Osteoblast (primary cell): ENCODE measurements at regions not wholly inside any gene's neighbourhood (a gene's known extent, or its start where the extent isn't known, plus 50 kb on each side); places are given as distances from the start of the nearest gene placed in this dataset.
A peak's percentile ranks its signal among the peaks of the same experiment; 100 is the strongest.
"Not testable (repeated sequence)": the region's sequence is repeated elsewhere in the genome, so short reads cannot be mapped to it uniquely, and the experiment has no call there.

Experiments used
- DNase-seq: peaks from one replicate; pipeline ENCODE4 v3.0.0; 2011; ENCODE audit warnings: low spot score, mixed read lengths; ENCODE audit not compliant: insufficient read length; ENCODE audit errors: missing footprints
- H2AFZ ChIP-seq: 2 replicates; pipeline ENCODE4 v1.6.0; 2011; ENCODE audit warnings: mild to moderate bottlenecking, low read length
- H3K27ac ChIP-seq: 2 replicates; pipeline ENCODE4 v1.5.1; 2011; ENCODE audit warnings: mild to moderate bottlenecking, low read depth, low read length, moderate library complexity
- H3K27me3 ChIP-seq: 2 replicates; pipeline ENCODE4 v1.6.0; 2012; ENCODE audit warnings: mild to moderate bottlenecking, control low read depth, inconsistent platforms, low read length, moderate library complexity; ENCODE audit not compliant: insufficient read depth
- H3K36me3 ChIP-seq: 2 replicates; pipeline ENCODE4 v1.5.1; 2011; ENCODE audit warnings: mild to moderate bottlenecking, low read length, control low read depth, moderate library complexity; ENCODE audit not compliant: insufficient read depth
- H3K4me1 ChIP-seq: 2 replicates; pipeline ENCODE4 v1.5.1; 2011; ENCODE audit warnings: mild to moderate bottlenecking, low read length, control low read depth, moderate library complexity; ENCODE audit not compliant: insufficient read depth
- H3K4me2 ChIP-seq: 2 replicates; pipeline ENCODE4 v1.6.0; 2011; ENCODE audit warnings: mild to moderate bottlenecking, low read length; ENCODE audit not compliant: insufficient read depth
- H3K4me3 ChIP-seq: fragments of 200-600 bp; sonication (generic); 3 replicates; pipeline ENCODE4 v1.5.1; 2012; ENCODE audit warnings: mild to moderate bottlenecking, low read length, inconsistent platforms; ENCODE audit not compliant: insufficient read depth
- H3K79me2 ChIP-seq: 2 replicates; pipeline ENCODE4 v1.6.0; 2012; ENCODE audit warnings: mild to moderate bottlenecking, low read length, control low read depth, inconsistent platforms; ENCODE audit not compliant: insufficient read depth
- H3K9me3 ChIP-seq: 2 replicates; pipeline ENCODE4 v1.5.1; 2011; ENCODE audit warnings: low read depth, low read length, control low read depth
- H4K20me1 ChIP-seq: 2 replicates; pipeline ENCODE4 v1.6.0; 2012; ENCODE audit warnings: mild to moderate bottlenecking, low read length, control low read depth; ENCODE audit not compliant: insufficient read depth
- TF ChIP-seq, protein P1 (sequence below): IDR thresholded peaks from 2 replicates; pipeline ENCODE4 v1.5.1; 2011; ENCODE audit warnings: mild to moderate bottlenecking, low read depth, low read length, moderate library complexity; ENCODE audit errors: extremely low read depth

- Histone ChIP-seq H3K4me1 (no peaks in the 10 kb centered on the region), H3K27me3 (peaks cover 9% of the 10 kb centered on the region), H3K4me3 (no peak overlapping the region), H3K27ac (no peak overlapping the region), H3K79me2 (no peaks in the 10 kb centered on the region), H4K20me1 (no peaks in the 10 kb centered on the region), H2AFZ (no peak overlapping the region), H3K4me2 (no peak overlapping the region), H3K36me3 (no peaks in the 10 kb centered on the region), H3K9me3 (no peaks in the 10 kb centered on the region)
- peak; percentile 85 for DNase-seq
- TF ChIP-seq, protein P1, sequence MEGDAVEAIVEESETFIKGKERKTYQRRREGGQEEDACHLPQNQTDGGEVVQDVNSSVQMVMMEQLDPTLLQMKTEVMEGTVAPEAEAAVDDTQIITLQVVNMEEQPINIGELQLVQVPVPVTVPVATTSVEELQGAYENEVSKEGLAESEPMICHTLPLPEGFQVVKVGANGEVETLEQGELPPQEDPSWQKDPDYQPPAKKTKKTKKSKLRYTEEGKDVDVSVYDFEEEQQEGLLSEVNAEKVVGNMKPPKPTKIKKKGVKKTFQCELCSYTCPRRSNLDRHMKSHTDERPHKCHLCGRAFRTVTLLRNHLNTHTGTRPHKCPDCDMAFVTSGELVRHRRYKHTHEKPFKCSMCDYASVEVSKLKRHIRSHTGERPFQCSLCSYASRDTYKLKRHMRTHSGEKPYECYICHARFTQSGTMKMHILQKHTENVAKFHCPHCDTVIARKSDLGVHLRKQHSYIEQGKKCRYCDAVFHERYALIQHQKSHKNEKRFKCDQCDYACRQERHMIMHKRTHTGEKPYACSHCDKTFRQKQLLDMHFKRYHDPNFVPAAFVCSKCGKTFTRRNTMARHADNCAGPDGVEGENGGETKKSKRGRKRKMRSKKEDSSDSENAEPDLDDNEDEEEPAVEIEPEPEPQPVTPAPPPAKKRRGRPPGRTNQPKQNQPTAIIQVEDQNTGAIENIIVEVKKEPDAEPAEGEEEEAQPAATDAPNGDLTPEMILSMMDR = no peak
Measured at GRCh38 chr5:54379590-54379989, 69.2 kb upstream of the ARL15 start.

DNA sequence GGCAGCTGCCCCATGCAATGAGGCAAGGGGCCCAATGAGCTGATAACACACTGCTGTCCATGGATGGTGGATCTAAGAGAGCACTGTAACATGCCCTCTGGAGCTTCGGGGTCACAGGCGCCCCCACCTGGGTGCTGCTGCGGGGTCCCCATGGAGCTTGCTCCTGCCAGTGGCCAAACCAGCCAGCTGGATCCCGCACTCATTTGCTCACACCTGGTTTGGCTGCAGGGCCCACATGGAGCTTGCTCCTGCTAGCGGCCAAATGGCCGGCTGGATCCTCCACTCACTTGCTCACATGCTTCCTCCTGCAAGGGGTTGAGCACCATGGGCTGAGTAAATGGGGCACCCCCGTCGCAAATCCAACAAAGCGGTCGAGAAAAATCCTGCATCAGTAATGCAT is 68.3 kb upstream of the ARL15 start:
- DNase-seq = no peak
- H3K27me3 ChIP-seq = peaks cover 12% of the 10 kb centered on the region
- TF ChIP-seq, protein P1 = no peak
- no peak overlapping the region for H3K4me3 ChIP-seq
- H3K4me2 ChIP-seq = no peak overlapping the region
- no peak overlapping the region for H2AFZ ChIP-seq
- no peak overlapping the region for H3K27ac ChIP-seq
- H3K9me3 ChIP-seq = no peaks in the 10 kb centered on the region
- H3K4me1 ChIP-seq = no peaks in the 10 kb centered on the region
- H3K36me3 ChIP-seq = no peaks in the 10 kb centered on the region
- H4K20me1 ChIP-seq = no peaks in the 10 kb centered on the region
- no peaks in the 10 kb centered on the region for H3K79me2 ChIP-seq

- H3K36me3 ChIP-seq, H3K4me2 ChIP-seq, H2AFZ ChIP-seq, DNase-seq, H3K27ac ChIP-seq, H4K20me1 ChIP-seq, H3K9me3 ChIP-seq, H3K4me1 ChIP-seq, H3K4me3 ChIP-seq, H3K79me2 ChIP-seq: not testable (repeated sequence)
- H3K27me3 ChIP-seq = peaks cover 12% of the 10 kb centered on the region
Measured at GRCh38 chr5:54377339-54377738, 67.0 kb upstream of the ARL15 start.

DNA sequence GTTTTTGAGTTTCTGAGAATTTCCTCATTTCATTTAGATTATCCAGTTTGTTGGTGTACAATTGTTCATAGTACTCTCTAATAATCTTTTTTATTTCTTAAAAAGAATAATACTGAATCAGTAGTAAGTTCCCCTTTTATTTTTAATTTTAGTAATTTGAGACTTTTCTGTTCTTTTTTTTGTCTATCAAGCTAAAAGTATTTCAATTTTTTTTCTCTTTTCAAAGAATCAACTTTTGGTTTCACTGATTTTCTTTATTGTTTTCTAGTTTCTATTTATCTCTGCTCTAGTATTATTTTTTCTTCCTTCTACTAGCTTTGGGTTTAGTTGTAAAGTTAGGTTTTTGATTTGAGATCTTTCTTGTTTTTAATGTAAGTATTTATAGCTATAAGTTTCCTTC is 60.6 kb upstream of the ARL15 start:
- Histone ChIP-seq H3K27ac (no peak overlapping the region), H2AFZ (no peak overlapping the region), H3K4me3 (no peak overlapping the region), H4K20me1 (no peaks in the 10 kb centered on the region), H3K79me2 (no peaks in the 10 kb centered on the region), H3K4me2 (no peak overlapping the region), H3K9me3 (no peaks in the 10 kb centered on the region), H3K4me1 (no peaks in the 10 kb centered on the region), H3K27me3 (peaks cover 9% of the 10 kb centered on the region), H3K36me3 (no peaks in the 10 kb centered on the region)
- no peak for DNase-seq
- TF ChIP-seq, protein P1 = no peak
